SK-N-SH (cell line): ENCODE measurements at regions not wholly inside any gene's neighbourhood (a gene's known extent, or its start where the extent isn't known, plus 50 kb on each side); places are given as distances from the start of the nearest gene placed in this dataset.

Experiments used
- CTCF ChIA-PET: fragments of 300-600, 350-600 bp; formaldehyde crosslinking; extraction: SDS; loops from one replicate; lab custom pipeline; 2021; lab: Yijun Ruan, JAX
- POLR2A ChIA-PET: fragments of 350-600 bp; sonication (Branson Sonifier 250); formaldehyde crosslinking; extraction: SDS; loops from one replicate; lab custom pipeline; 2020; ENCODE audit warnings: antibody characterized with exemption, inconsistent platforms; lab: Yijun Ruan, JAX
- DNase-seq: peaks from one replicate; pipeline ENCODE4 v3.0.0; 2012
- H2AFZ ChIP-seq: fragments of 200-600 bp; sonication (generic); 2 replicates; pipeline ENCODE4 v1.8.1; 2016; ENCODE audit warnings: antibody characterized with exemption, mild to moderate bottlenecking, low read depth
- H3F3A ChIP-seq: fragments of 200-600 bp; sonication (generic); replicated peaks from 2 replicates; pipeline ENCODE3; 2016; ENCODE audit warnings: antibody characterized with exemption, mild to moderate bottlenecking; ENCODE audit not compliant: insufficient read depth
- H3K27ac ChIP-seq, 2 experiments: fragments of 200-500 bp in 1 of 2; fragments of 200-600 bp in 1 of 2; sonication (Bioruptor generic) in 1 of 2; sonication (generic), shearing (Covaris generic) in 1 of 2; 2 replicates each; pipeline versions ENCODE4 v1.5.1 to v1.6.1; 2014 to 2016; ENCODE audit warnings: low read depth in 2 of 2, inconsistent platforms in 1 of 2, low read length in 1 of 2, mild to moderate bottlenecking in 1 of 2, mixed read lengths in 1 of 2
- H3K27me3 ChIP-seq: fragments of 200-600 bp; sonication (generic), shearing (Covaris generic); 2 replicates; pipeline ENCODE4 v1.6.1; 2016; ENCODE audit warnings: mixed run types; ENCODE audit not compliant: insufficient read depth
- H3K36me3 ChIP-seq, 2 experiments: fragments of 200-500 bp in 1 of 2; fragments of 200-600 bp in 1 of 2; sonication (Bioruptor generic) in 1 of 2; sonication (generic) in 1 of 2; replicated peaks in 1 of 2; 2 replicates each; pipeline versions ENCODE3 to v1.5.1; 2014 to 2016; ENCODE audit warnings: low read length in 1 of 2, mild to moderate bottlenecking in 1 of 2; ENCODE audit not compliant: insufficient read depth in 2 of 2, control insufficient read depth in 1 of 2
- H3K4me1 ChIP-seq, 2 experiments: fragments of 200-500 bp in 1 of 2; fragments of 200-600 bp in 1 of 2; sonication (Bioruptor generic) in 1 of 2; sonication (generic), shearing (Covaris generic) in 1 of 2; 2 replicates each; pipeline versions ENCODE4 v1.5.1 to v1.6.1; 2014 to 2016; ENCODE audit warnings: low read depth in 1 of 2, low read length in 1 of 2, mixed run types in 1 of 2; ENCODE audit not compliant: insufficient read depth in 2 of 2, control insufficient read depth in 1 of 2
- H3K4me2 ChIP-seq: fragments of 200-600 bp; sonication (generic), shearing (Covaris generic); 2 replicates; pipeline ENCODE4 v1.6.1; 2017; ENCODE audit warnings: mixed run types
- H3K4me3 ChIP-seq, 2 experiments: fragments of 200-500 bp in 1 of 2; fragments of 200-600 bp in 1 of 2; sonication (Bioruptor generic) in 1 of 2; sonication (generic), shearing (Covaris generic) in 1 of 2; 2 replicates each; pipeline versions ENCODE4 v1.5.1 to v1.8.1; 2014 to 2016; ENCODE audit warnings: low read depth in 2 of 2, inconsistent platforms in 1 of 2, low read length in 1 of 2, mild to moderate bottlenecking in 1 of 2, mixed read lengths in 1 of 2, moderate library complexity in 1 of 2
- H3K79me2 ChIP-seq: fragments of 200-600 bp; sonication (generic); 2 replicates; pipeline ENCODE4 v1.8.1; 2017; ENCODE audit warnings: mild to moderate bottlenecking; ENCODE audit not compliant: insufficient read depth
- H3K9ac ChIP-seq: fragments of 200-600 bp; sonication (generic); 2 replicates; pipeline ENCODE4 v1.6.1; 2017; ENCODE audit warnings: mixed run types
- H3K9me2 ChIP-seq: fragments of 200-600 bp; sonication (generic); 2 replicates; pipeline ENCODE4 v1.6.1; 2017; ENCODE audit warnings: mixed run types
- H3K9me3 ChIP-seq: fragments of 200-600 bp; sonication (generic); 2 replicates; pipeline ENCODE4 v1.6.1; 2017; ENCODE audit warnings: mixed run types, mild to moderate bottlenecking, moderate library complexity
- H4K20me1 ChIP-seq: fragments of 200-600 bp; sonication (generic); 2 replicates; pipeline ENCODE4 v1.6.1; 2017; ENCODE audit warnings: mild to moderate bottlenecking, mixed run types; ENCODE audit not compliant: insufficient read depth
- CHD2 ChIP-seq: fragments of 150-350 bp; IDR thresholded peaks from 2 replicates; pipeline ENCODE4 v1.6.1; 2018; ENCODE audit warnings: low read length; ENCODE audit not compliant: partially characterized antibody
- CTCF ChIP-seq: fragments of 200-600 bp; sonication (generic); IDR thresholded peaks from 2 replicates; pipeline ENCODE4 v1.6.1; 2017; ENCODE audit warnings: antibody characterized with exemption, mild to moderate bottlenecking, moderate library complexity
- EZH2phosphoT487 ChIP-seq: fragments of 200-600 bp; sonication (generic); IDR thresholded peaks from 2 replicates; pipeline ENCODE4 v1.6.1; 2017; ENCODE audit warnings: low read depth, mixed run types, mild to moderate bottlenecking, antibody characterized with exemption, moderate library complexity, borderline replicate concordance
- FOSL2 ChIP-seq: IDR thresholded peaks from 2 replicates; pipeline ENCODE4 v1.4.0; 2012; ENCODE audit warnings: low read depth, mild to moderate bottlenecking, moderate library complexity, borderline replicate concordance
- FOXJ3 ChIP-seq: sonication (generic); formaldehyde crosslinking; IDR thresholded peaks from 2 replicates; pipeline ENCODE4 v1.5.1; 2020; ENCODE audit warnings: mild to moderate bottlenecking, missing genetic modification reagents
- GATA2 ChIP-seq: sonication (generic); formaldehyde crosslinking; IDR thresholded peaks from 2 replicates; pipeline ENCODE4 v1.5.0; 2020; ENCODE audit warnings: mild to moderate bottlenecking, missing genetic modification reagents
- JUND ChIP-seq: IDR thresholded peaks from 2 replicates; pipeline ENCODE4 v1.4.0; 2012
- MEF2A ChIP-seq: IDR thresholded peaks from 2 replicates; pipeline ENCODE4 v1.4.0; 2012; ENCODE audit warnings: low read depth, borderline replicate concordance
- MXI1 ChIP-seq: IDR thresholded peaks from 2 replicates; pipeline ENCODE4 v1.6.1; 2012; ENCODE audit warnings: mild to moderate bottlenecking, low read depth, low read length, improper control_type of control experiment
- NFIC ChIP-seq: IDR thresholded peaks from 2 replicates; pipeline ENCODE4 v1.4.0; 2012; ENCODE audit warnings: borderline replicate concordance
- PBX3 ChIP-seq: IDR thresholded peaks from 2 replicates; pipeline ENCODE4; 2012
- POLR2AphosphoS5 ChIP-seq: IDR thresholded peaks from 2 replicates; pipeline ENCODE4 v1.6.1; 2012; ENCODE audit warnings: low read depth, low read length
- RAD21 ChIP-seq: IDR thresholded peaks from 2 replicates; pipeline ENCODE4 v1.6.1; 2012; ENCODE audit warnings: mild to moderate bottlenecking, low read length
- REST ChIP-seq: IDR thresholded peaks from 2 replicates; pipeline ENCODE4 v1.6.1; 2012; ENCODE audit warnings: mild to moderate bottlenecking, low read depth, low read length, moderate library complexity
- RXRA ChIP-seq: IDR thresholded peaks from 2 replicates; pipeline ENCODE4 v1.4.0; 2012; ENCODE audit warnings: low read depth, mild to moderate bottlenecking, borderline replicate concordance
- SIN3A ChIP-seq: IDR thresholded peaks from 2 replicates; pipeline ENCODE4 v1.6.1; 2012; ENCODE audit warnings: low read depth, mild to moderate bottlenecking, low read length, moderate library complexity, borderline replicate concordance
- SMC3 ChIP-seq: IDR thresholded peaks from 2 replicates; pipeline ENCODE4 v1.6.1; 2012; ENCODE audit warnings: low read depth, low read length, improper control_type of control experiment
- TEAD4 ChIP-seq: IDR thresholded peaks from 2 replicates; pipeline ENCODE4 v1.4.0; 2012; ENCODE audit warnings: mild to moderate bottlenecking, borderline replicate concordance; ENCODE audit not compliant: insufficient read depth
- YY1 ChIP-seq: IDR thresholded peaks from 2 replicates; pipeline ENCODE4 v1.4.0; 2012; ENCODE audit warnings: low read depth, mild to moderate bottlenecking
- ZBTB33 ChIP-seq: IDR thresholded peaks from 2 replicates; pipeline ENCODE4 v1.4.0; 2012; ENCODE audit warnings: low read depth, borderline replicate concordance
- WGBS: methylation state at CpG from one replicate; pipeline ENCODE4 v1.1.6; 2017; ENCODE audit warnings: low lambda C conversion rate; 5-methylcytosine and 5-hydroxymethylcytosine counted together

GRCh38 chr1:184297244-184297750 lies 89.5 kb upstream of the C1orf21 start:
- Histone ChIP-seq H2AFZ (no peak overlapping the region), H3K4me2 (no peak overlapping the region), H3F3A (peaks cover 18% of the 10 kb centered on the region), H3K4me3 (no peak overlapping the region), H3K9me2 (no peaks in the 10 kb centered on the region), H3K27me3 (no peaks in the 10 kb centered on the region), H3K36me3 (no peaks in the 10 kb centered on the region), H3K27ac (peak overlapping the region in 1 of 2 experiments; percentile 94; a peak in 2 of 4 replicates), H3K79me2 (no peaks in the 10 kb centered on the region), H3K4me1 (peaks cover 42 to 47% of the 10 kb centered on the region in 2 experiments), H3K9ac (no peak overlapping the region), H3K9me3 (no peaks in the 10 kb centered on the region), H4K20me1 (no peaks in the 10 kb centered on the region)
- DNase-seq, result no peak
- WGBS, result 93% methylated on average over 2 of the region's 3 CpGs
- ChIA-PET POLR2A (no interaction called here), CTCF (interaction anchor here (1.2 kb wide), 1 partner anchor 75 kb away, joined by 4 read pairs; no protein-coding TSS in a partner anchor)
- TF ChIP-seq YY1 (no peak), RAD21 (no peak), SIN3A (no peak), REST (no peak), GATA2 (CRISPR knock-in tag) (no peak), MEF2A (no peak), CHD2 (no peak), JUND (no peak), ZBTB33 (no peak), EZH2phosphoT487 (no peak), MXI1 (no peak), CTCF (no peak), FOXJ3 (no peak), TEAD4 (no peak), POLR2AphosphoS5 (no peak), NFIC (no peak), SMC3 (no peak), FOSL2 (no peak), PBX3 (no peak), RXRA (no peak)
